GM12874 (cell line): ENCODE measurements at regions not wholly inside any gene's neighbourhood (a gene's known extent, or its start where the extent isn't known, plus 50 kb on each side); places are given as distances from the start of the nearest gene placed in this dataset.

Experiments used
- CTCF ChIP-seq: IDR thresholded peaks from 2 replicates; pipeline ENCODE4 v1.5.1; 2011; ENCODE audit warnings: low read depth, mild to moderate bottlenecking, control low read depth, low read length, moderate library complexity; ENCODE audit not compliant: insufficient read depth

DNA sequence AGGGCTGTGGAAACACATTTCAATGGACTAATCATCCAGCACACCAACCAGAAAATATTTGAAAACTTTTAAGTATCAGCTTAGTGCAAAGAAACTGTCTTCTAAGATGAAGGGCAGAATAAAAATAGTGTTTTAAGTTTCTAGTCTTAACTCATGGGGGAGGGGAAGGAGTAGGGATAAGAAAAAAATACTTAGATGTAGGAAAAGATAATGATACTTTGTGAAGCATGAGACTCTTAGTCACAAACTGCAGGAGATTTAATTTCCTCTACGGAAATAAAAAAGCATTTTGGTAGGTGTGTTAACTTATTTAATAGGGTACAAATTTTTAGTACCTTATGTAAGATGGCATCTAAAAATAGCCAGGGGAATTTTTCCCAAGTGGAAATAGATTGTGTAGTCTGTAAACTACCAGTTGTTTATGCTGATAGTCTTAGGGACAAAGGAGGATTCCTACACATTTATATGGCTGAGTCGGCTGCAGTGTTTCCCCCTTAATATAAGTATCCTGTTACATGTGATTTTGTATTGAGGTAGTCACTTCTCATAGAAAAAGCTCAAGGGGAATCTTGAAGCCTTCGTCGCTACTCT lies 78.2 kb upstream of the GBE1 start:
- TF ChIP-seq CTCF, result no peak

DNA sequence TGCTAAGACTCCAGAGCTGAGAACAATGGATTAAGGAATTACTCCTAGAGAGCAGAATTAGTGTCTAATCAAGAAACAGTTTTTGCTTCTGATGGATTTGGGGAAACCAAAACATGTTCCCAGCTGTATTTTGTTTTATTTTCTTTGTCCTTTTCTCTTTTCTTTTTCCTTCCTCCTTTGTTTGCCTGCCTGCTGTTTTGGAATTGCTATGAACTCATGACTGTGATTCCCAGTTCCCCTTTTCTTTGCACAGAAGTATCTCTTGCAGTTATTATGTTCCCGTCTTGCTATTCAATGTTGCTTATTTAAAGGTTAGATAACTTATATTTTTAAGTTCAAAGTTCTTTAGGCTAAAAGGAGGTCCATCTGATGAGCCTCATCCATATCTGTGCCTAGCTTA lies 77.0 kb upstream of the GBE1 start:
- TF ChIP-seq CTCF, result no peak

DNA sequence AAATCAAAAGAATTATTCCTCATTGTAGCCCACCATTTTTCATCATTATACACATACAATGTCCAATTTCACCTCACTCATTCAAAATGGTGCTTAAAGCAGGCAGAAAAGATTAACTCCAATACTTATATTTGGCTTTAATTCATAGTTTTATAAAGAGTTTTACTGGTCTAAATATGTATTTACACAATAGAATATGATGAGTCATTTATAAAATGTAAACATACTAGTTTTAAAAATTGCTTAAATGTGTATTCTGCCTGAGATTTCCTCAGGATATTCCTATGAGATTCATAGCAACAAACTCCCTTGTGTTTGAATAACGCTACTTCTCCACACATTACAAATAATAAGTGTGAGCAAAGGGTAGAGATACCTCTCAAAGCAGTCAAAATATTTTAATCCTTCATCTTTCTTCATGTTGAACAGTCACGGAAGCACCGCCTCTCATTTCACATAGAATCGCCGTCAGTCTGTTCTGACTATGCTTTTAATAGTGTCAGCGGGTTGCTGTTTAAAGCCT lies 75.7 kb upstream of the GBE1 start:
- TF ChIP-seq CTCF, result no peak

DNA sequence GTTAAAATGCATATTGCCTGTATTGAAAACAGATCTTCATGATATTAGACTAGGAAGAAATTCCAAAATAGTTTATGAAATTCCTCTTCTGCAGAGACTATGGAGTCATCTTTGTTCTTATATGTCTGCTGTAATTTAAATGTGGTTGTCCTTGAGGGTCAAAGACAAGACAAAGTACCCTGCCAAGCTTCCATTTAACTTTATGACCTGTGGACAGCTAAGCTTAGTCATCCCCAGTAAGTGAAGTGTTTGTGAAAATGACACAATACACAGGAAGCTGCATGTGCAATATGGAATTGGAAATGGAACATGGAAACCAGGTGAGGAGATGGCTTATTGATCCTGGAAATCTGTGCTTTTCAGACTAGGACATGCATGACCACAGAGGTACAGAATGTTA lies 68.5 kb upstream of the GBE1 start:
- TF ChIP-seq CTCF, result no peak

- no peak for TF ChIP-seq CTCF
Observed at GRCh38 chr3:81823882-81824395, 62.5 kb upstream of the GBE1 start.

GRCh38 chr3:81823086-81823485 lies 61.6 kb upstream of the GBE1 start:
- TF ChIP-seq CTCF, result no peak

- no peak for TF ChIP-seq CTCF
Observed at GRCh38 chr3:81816473-81817250, 55.2 kb upstream of the GBE1 start.
